ENCODE measurements at regions not wholly inside any gene's neighbourhood (a gene's known extent, or its start where the extent isn't known, plus 50 kb on each side); places are given as distances from the start of the nearest gene placed in this dataset.
"Not testable (repeated sequence)": the region's sequence is repeated elsewhere in the genome, so short reads cannot be mapped to it uniquely, and the experiment has no call there.

DNA sequence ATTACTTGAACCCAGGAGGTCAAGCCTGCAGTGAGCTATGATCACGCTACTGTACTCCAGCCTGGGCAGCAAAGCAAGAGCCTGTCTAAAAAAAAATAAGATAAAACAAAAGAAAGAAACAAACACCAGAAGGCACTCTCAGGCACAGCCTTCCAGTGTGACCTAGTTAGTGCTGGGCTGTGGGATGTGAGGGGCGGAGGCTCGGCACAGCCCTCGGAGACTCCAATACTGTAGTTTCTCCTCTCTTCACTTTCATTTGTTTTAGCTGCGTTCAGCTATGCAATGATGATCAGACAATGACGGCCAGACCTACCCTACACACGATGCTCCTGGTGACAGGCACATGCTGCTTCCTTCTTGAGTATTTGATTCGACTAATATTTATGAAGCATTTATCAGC lies 127.7 kb downstream of the SOCS6 start:
- Histone ChIP-seq H3K27me3 (ENCODE audit: control insufficient read depth, insufficient read depth, low read length) (no peaks in the 10 kb centered on the region), H3K27ac (ENCODE audit: low read depth, low read length) (no peak overlapping the region), H3K9ac (ENCODE audit: low read depth, low read length) (no peak overlapping the region), H3K9me3 (ENCODE audit: control insufficient read depth, insufficient read depth, low read length) (no peaks in the 10 kb centered on the region), H3K4me1 (ENCODE audit: control insufficient read depth, insufficient read depth, low read length) (peaks cover 1% of the 10 kb centered on the region; the same call in 1 of the 2 replicates), H3K4me3 (ENCODE audit: low read depth, low read length) (no peak overlapping the region), H3K36me3 (ENCODE audit: control insufficient read depth, insufficient read depth, low read length) (no peaks in the 10 kb centered on the region)

DNA sequence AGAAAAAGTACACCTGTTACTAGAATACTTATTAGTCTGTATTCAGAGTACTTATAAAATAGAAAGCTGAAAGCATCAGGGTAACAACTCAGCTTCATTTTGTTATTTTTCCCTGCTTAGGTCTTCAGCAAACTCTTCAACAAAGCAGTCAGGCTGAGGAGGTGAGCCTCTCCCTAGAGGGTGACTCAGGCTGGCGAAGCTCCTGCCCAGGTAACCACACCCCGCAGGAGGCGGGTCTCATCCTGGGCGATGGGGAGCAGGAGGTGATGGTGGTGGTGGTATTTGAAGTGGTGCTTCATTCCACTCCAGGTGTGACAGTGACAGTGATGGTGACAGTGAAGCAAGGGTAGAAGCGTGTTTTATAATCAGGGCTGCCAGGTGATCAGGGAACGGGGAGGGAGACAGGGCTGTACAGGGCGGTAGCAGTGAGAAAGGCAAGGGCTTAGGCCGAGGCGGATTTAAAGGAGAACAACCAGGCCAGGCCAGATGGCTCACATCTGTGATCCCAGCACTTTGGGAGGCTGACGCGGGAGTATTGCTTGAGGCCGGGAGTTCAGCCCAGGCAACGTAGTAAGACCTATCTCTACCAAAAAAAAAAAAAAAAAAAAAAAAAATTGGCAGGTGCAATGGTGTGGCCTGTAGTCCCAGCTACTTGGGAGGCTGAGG lies 127.1 kb downstream of the SOCS6 start:
- no peaks in the 10 kb centered on the region for H3K27me3 ChIP-seq (ENCODE audit: control insufficient read depth, insufficient read depth, low read length)
- no peak overlapping the region for H3K4me3 ChIP-seq (ENCODE audit: low read depth, low read length)
- no peak overlapping the region for H3K27ac ChIP-seq (ENCODE audit: low read depth, low read length)
- no peak overlapping the region for H3K9ac ChIP-seq (ENCODE audit: low read depth, low read length)
- no peaks in the 10 kb centered on the region for H3K36me3 ChIP-seq (ENCODE audit: control insufficient read depth, insufficient read depth, low read length)
- no peaks in the 10 kb centered on the region for H3K4me1 ChIP-seq (ENCODE audit: control insufficient read depth, insufficient read depth, low read length)
- H3K9me3 ChIP-seq (ENCODE audit: control insufficient read depth, insufficient read depth, low read length): no peaks in the 10 kb centered on the region

DNA sequence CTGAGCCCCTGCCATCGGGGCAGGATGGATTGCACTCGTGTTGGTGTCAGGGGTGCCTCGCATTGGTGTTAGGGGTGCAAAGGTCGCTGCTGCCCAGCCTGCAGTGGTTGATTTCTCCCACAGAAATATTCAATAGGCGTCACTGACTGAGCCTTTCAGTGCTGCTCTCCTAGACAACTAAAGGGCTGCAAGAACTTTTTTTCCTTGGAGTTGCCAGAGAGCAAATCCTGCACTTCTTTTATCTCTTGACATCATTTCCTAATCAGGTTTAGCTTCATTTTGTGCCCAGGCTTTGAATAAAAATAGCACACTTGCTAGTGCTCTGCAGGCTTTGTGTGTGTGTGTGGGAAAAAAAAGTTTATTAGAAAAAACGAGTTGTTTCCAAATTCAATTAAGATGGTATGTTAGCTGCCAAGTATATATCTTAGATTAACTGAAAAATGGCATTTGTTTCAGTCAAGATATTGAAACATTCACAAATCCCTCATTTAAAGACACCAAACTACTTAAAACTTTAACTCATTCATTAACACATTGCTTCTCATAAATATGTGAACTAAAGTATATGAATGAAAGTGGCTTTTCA lies 125.6 kb downstream of the SOCS6 start:
- Histone ChIP-seq H3K9ac (ENCODE audit: low read depth, low read length) (no peak overlapping the region), H3K36me3 (ENCODE audit: control insufficient read depth, insufficient read depth, low read length) (no peaks in the 10 kb centered on the region), H3K27me3 (ENCODE audit: control insufficient read depth, insufficient read depth, low read length) (no peaks in the 10 kb centered on the region), H3K4me3 (ENCODE audit: low read depth, low read length) (no peak overlapping the region), H3K9me3 (ENCODE audit: control insufficient read depth, insufficient read depth, low read length) (no peaks in the 10 kb centered on the region), H3K27ac (ENCODE audit: low read depth, low read length) (no peak overlapping the region), H3K4me1 (ENCODE audit: control insufficient read depth, insufficient read depth, low read length) (no peaks in the 10 kb centered on the region)

DNA sequence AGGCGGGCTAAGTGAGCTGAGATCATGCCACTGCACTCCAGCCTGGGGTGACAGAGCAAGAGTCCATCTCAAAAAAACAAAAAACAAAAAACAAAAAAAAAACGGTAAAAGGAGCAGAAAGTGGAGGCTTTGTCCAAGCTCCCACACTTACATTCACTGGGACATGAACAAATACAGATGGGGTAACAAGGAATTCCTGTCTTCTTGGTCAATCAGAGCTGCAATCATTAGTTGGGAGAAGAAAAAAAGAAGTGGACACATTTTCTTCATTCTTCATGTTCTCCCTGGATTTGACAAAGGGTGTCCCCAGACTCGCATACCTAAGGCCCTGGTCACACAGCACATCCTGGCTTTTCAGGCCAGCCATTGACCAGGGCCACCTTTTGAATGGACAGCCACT lies 124.6 kb downstream of the SOCS6 start:
- H3K27ac ChIP-seq (ENCODE audit: low read depth, low read length): no peak overlapping the region
- no peaks in the 10 kb centered on the region for H3K4me1 ChIP-seq (ENCODE audit: control insufficient read depth, insufficient read depth, low read length)
- no peaks in the 10 kb centered on the region for H3K27me3 ChIP-seq (ENCODE audit: control insufficient read depth, insufficient read depth, low read length)
- no peaks in the 10 kb centered on the region for H3K9me3 ChIP-seq (ENCODE audit: control insufficient read depth, insufficient read depth, low read length)
- H3K9ac ChIP-seq (ENCODE audit: low read depth, low read length): no peak overlapping the region
- H3K36me3 ChIP-seq (ENCODE audit: control insufficient read depth, insufficient read depth, low read length): no peaks in the 10 kb centered on the region
- H3K4me3 ChIP-seq (ENCODE audit: low read depth, low read length): no peak overlapping the region

DNA sequence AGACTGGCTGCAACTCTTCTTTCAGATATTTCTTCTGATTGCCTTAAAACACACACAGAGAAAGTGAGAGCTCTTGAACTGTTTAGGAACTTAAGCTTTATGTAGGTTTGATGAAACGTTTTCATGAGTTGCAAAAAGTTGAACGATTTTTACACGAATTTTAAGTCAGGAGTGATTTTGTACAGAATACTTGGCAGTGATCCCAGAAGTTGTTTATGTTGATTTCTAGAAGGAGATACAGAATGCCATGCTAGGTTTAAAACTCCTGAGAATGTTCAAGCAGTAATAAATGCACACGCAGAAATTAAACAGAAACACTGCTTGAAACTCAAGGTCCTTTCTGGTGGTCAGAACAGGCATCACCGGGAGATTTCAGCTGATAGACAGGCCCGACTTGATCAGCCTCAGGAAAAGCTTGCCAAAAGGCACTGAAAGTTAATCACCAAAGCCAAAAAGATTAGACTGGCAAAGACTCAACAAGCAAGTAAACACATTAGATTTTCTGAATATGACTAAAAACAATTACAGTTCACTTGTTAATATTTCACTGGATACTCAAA lies 123.1 kb downstream of the SOCS6 start:
- no peaks in the 10 kb centered on the region for H3K36me3 ChIP-seq (ENCODE audit: control insufficient read depth, insufficient read depth, low read length)
- H3K9ac ChIP-seq (ENCODE audit: low read depth, low read length): no peak overlapping the region
- no peak overlapping the region for H3K27ac ChIP-seq (ENCODE audit: low read depth, low read length)
- no peaks in the 10 kb centered on the region for H3K4me1 ChIP-seq (ENCODE audit: control insufficient read depth, insufficient read depth, low read length)
- H3K4me3 ChIP-seq (ENCODE audit: low read depth, low read length): no peak overlapping the region
- no peaks in the 10 kb centered on the region for H3K27me3 ChIP-seq (ENCODE audit: control insufficient read depth, insufficient read depth, low read length)
- no peaks in the 10 kb centered on the region for H3K9me3 ChIP-seq (ENCODE audit: control insufficient read depth, insufficient read depth, low read length)

DNA sequence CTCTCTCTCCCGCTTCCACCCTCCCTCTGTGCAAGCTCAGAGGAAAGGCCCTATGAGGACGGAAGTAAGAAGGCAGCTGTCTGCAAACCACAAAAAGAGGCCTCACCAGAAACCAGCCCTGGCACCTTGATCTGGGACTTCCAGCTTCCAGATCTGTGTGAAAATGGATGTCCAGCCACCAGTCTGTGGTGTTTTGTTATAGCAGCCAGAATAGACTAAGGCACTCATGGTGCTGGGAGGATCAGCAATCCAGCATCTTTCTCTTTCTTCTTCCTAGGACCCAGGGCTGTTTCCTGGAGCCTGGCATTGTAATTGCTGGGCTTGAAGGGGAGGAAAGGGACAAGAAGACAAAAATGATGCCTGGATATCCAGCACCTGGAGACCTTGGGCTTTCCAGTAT lies 122.5 kb downstream of the SOCS6 start:
- Histone ChIP-seq H3K9ac (ENCODE audit: low read depth, low read length) (no peak overlapping the region), H3K4me3 (ENCODE audit: low read depth, low read length) (no peak overlapping the region), H3K4me1 (ENCODE audit: control insufficient read depth, insufficient read depth, low read length) (no peaks in the 10 kb centered on the region), H3K27me3 (ENCODE audit: control insufficient read depth, insufficient read depth, low read length) (no peaks in the 10 kb centered on the region), H3K27ac (ENCODE audit: low read depth, low read length) (no peak overlapping the region), H3K9me3 (ENCODE audit: control insufficient read depth, insufficient read depth, low read length) (no peaks in the 10 kb centered on the region), H3K36me3 (ENCODE audit: control insufficient read depth, insufficient read depth, low read length) (no peaks in the 10 kb centered on the region)

DNA sequence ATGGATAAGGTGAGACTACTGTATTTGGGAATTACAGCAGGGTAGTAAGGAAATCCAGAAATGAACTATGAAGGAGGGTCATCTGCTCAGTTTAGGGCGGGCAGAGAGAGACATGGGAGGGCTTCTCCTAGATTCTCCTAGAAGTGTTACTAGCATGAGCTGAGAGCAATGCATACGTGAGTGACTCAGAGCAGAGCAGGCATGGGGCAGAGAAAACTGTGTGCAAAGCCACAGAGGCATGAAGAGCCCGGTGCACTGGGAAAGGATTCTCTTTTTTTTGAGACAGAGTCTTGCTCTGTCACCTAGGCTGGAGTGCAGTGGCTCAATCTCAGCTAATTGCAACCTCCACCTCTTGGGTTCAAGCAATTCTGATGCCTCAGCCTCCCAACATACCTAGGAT lies 116.2 kb downstream of the SOCS6 start:
- Histone ChIP-seq H3K9me3 (ENCODE audit: control insufficient read depth, insufficient read depth, low read length) (no peaks in the 10 kb centered on the region), H3K27me3 (ENCODE audit: control insufficient read depth, insufficient read depth, low read length) (no peaks in the 10 kb centered on the region), H3K4me1 (ENCODE audit: control insufficient read depth, insufficient read depth, low read length) (no peaks in the 10 kb centered on the region), H3K27ac (ENCODE audit: low read depth, low read length) (no peak overlapping the region), H3K4me3 (ENCODE audit: low read depth, low read length) (no peak overlapping the region), H3K9ac (ENCODE audit: low read depth, low read length) (no peak overlapping the region), H3K36me3 (ENCODE audit: control insufficient read depth, insufficient read depth, low read length) (no peaks in the 10 kb centered on the region)

DNA sequence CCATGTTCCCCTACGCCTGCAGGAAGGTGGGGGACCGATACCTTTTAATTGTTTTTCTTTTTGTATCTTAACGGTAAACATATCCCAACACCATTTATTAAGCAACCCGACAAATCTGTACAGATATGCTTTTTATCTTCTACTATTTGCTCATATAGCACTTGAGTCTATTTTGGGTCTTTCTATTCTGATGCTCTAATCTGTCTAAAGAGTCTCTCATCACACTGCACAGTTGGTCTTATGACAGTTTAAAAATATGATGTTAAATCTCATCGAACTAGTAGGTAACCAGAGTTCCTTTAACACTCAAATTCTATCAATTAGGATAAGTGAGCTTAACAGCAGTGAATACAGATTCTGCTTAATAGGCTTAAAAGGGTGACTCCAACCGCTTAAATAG lies 111.6 kb downstream of the SOCS6 start:
- no peaks in the 10 kb centered on the region for H3K36me3 ChIP-seq (ENCODE audit: control insufficient read depth, insufficient read depth, low read length)
- no peak overlapping the region for H3K4me3 ChIP-seq (ENCODE audit: low read depth, low read length)
- H3K9ac ChIP-seq (ENCODE audit: low read depth, low read length): no peak overlapping the region
- H3K9me3 ChIP-seq (ENCODE audit: control insufficient read depth, insufficient read depth, low read length): no peaks in the 10 kb centered on the region
- H3K4me1 ChIP-seq (ENCODE audit: control insufficient read depth, insufficient read depth, low read length): no peaks in the 10 kb centered on the region
- H3K27me3 ChIP-seq (ENCODE audit: control insufficient read depth, insufficient read depth, low read length): no peaks in the 10 kb centered on the region
- no peak overlapping the region for H3K27ac ChIP-seq (ENCODE audit: low read depth, low read length)

DNA sequence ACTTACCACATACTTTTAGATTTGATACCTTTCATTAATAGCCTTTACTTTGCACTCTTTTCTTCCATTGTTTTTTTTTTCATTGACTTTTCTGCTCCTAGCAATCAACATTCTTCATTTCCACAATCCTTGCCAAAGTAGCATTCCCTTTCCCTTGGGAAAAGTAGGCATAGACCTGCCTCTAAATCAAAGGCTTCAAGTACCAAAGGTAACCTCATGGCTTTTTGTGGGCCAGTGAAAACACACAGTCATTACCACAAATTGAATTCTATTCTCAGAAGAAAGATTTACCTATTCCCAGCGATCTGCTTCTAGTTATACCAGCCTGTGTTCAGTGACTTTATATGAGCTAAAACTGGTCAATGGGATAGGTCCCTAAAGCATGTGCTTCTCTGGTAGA lies 109.2 kb downstream of the SOCS6 start:
- no peak overlapping the region for H3K4me3 ChIP-seq (ENCODE audit: low read depth, low read length)
- no peak overlapping the region for H3K9ac ChIP-seq (ENCODE audit: low read depth, low read length)
- no peaks in the 10 kb centered on the region for H3K36me3 ChIP-seq (ENCODE audit: control insufficient read depth, insufficient read depth, low read length)
- H3K27ac ChIP-seq (ENCODE audit: low read depth, low read length): no peak overlapping the region
- H3K4me1 ChIP-seq (ENCODE audit: control insufficient read depth, insufficient read depth, low read length): no peaks in the 10 kb centered on the region
- no peaks in the 10 kb centered on the region for H3K27me3 ChIP-seq (ENCODE audit: control insufficient read depth, insufficient read depth, low read length)
- H3K9me3 ChIP-seq (ENCODE audit: control insufficient read depth, insufficient read depth, low read length): no peaks in the 10 kb centered on the region

DNA sequence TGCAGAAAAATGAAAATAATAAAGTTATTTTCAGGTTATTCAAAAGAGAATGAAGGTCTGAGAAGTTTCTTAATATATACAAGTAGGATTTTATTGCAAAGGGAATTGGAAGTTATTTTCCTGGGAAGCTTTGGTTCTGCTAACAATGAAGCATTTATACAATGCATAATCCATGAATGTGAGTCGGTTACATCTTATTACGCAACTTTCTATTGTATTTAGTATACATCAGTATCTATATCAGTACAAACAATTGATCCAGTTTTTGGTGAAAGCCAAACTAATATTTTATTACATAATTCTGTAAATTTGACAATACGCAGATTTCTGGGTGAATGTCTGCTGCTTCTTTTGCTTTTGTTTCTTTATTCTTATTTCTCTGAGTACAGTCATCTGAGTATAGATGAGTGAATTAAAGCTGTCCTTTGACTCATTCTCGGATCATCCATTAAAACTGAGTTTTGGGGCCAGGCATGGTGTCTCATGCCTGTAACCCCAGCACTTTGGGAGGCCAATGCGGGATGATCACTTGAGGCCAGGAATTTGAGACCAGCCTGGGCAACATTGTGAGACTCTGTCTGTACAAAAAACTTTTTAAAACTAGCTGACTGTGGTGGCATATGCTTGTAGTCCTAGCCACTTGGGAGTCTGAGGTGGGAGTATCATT lies 108.5 kb downstream of the SOCS6 start:
- H3K4me1 ChIP-seq (ENCODE audit: control insufficient read depth, insufficient read depth, low read length): no peaks in the 10 kb centered on the region
- no peaks in the 10 kb centered on the region for H3K9me3 ChIP-seq (ENCODE audit: control insufficient read depth, insufficient read depth, low read length)
- H3K27ac ChIP-seq (ENCODE audit: low read depth, low read length): no peak overlapping the region
- H3K27me3 ChIP-seq (ENCODE audit: control insufficient read depth, insufficient read depth, low read length): no peaks in the 10 kb centered on the region
- no peak overlapping the region for H3K9ac ChIP-seq (ENCODE audit: low read depth, low read length)
- H3K4me3 ChIP-seq (ENCODE audit: low read depth, low read length): no peak overlapping the region
- no peaks in the 10 kb centered on the region for H3K36me3 ChIP-seq (ENCODE audit: control insufficient read depth, insufficient read depth, low read length)

DNA sequence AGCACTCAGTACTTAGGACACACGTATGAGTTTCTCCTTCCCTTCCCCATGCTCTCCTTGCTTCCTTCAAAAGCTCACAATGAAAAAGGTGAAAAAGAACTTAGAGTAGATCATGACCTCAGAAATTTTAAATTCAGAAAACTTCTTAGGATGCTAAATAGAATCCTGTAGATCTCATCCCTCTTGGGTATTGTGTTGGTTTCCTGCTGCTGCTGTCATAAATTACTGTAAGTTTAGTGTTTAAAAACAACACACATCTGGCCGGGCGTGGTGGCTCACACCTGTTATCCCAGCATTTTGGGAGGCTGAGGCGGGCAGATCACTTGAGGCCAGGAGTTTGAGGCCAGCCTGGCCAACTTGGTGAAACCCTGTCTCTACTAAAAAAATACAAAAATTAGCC lies 106.9 kb downstream of the SOCS6 start:
- H3K9ac ChIP-seq (ENCODE audit: low read depth, low read length); H3K9me3 ChIP-seq (ENCODE audit: control insufficient read depth, insufficient read depth, low read length); H3K4me1 ChIP-seq (ENCODE audit: control insufficient read depth, insufficient read depth, low read length); H3K36me3 ChIP-seq (ENCODE audit: control insufficient read depth, insufficient read depth, low read length); H3K27ac ChIP-seq (ENCODE audit: low read depth, low read length); H3K27me3 ChIP-seq (ENCODE audit: control insufficient read depth, insufficient read depth, low read length); H3K4me3 ChIP-seq (ENCODE audit: low read depth, low read length): not testable (repeated sequence)
